H1 (cell line): ENCODE measurements at regions not wholly inside any gene's neighbourhood (a gene's known extent, or its start where the extent isn't known, plus 50 kb on each side); places are given as distances from the start of the nearest gene placed in this dataset.
"Not testable (repeated sequence)": the region's sequence is repeated elsewhere in the genome, so short reads cannot be mapped to it uniquely, and the experiment has no call there.

Source experiments
- CTCF ChIA-PET: fragments of 300-600 bp; sonication (Branson Sonifier 250); formaldehyde crosslinking; loops from one replicate; lab custom pipeline; 2021; ENCODE audit not compliant: partially characterized antibody; lab: Charles Lee
- POLR2A ChIA-PET: fragments of 300-600 bp; sonication (Branson Sonifier 250); formaldehyde crosslinking; loops from one replicate; lab custom pipeline; 2021; ENCODE audit warnings: inconsistent platforms; ENCODE audit not compliant: partially characterized antibody; lab: Charles Lee
- DNase-seq, 2 experiments: peaks; one replicate each; pipeline versions ENCODE4 v3.0.0 to v3.0.0-alpha.2; 2010 to 2022; ENCODE audit warnings: low spot score in 2 of 2, low read depth in 1 of 2, mixed read lengths in 1 of 2
- FAIRE-seq: peaks from 2 replicates; lab custom pipeline; 2011; peaks lifted over from hg19 to GRCh38; lab: Jason Lieb, UNC
- H2AFZ ChIP-seq: 2 replicates; pipeline ENCODE4 v1.8.1; 2012; ENCODE audit warnings: low read length, inconsistent platforms
- H2AK5ac ChIP-seq: 2 replicates; pipeline ENCODE4 v1.6.1; 2013; ENCODE audit warnings: low read depth, low read length
- H2BK120ac ChIP-seq: replicated peaks from 2 replicates; pipeline ENCODE3; 2013; ENCODE audit warnings: low read depth, low read length, inconsistent platforms
- H2BK12ac ChIP-seq: 2 replicates; pipeline ENCODE4 v1.6.1; 2013; ENCODE audit warnings: low read depth, low read length
- H2BK15ac ChIP-seq: 2 replicates; pipeline ENCODE4 v1.6.1; 2013; ENCODE audit warnings: low read length
- H2BK20ac ChIP-seq: 2 replicates; pipeline ENCODE4 v1.6.1; 2013; ENCODE audit warnings: low read length
- H2BK5ac ChIP-seq: 2 replicates; pipeline ENCODE4 v1.6.1; 2013; ENCODE audit warnings: low read depth, low read length
- H3K14ac ChIP-seq: 2 replicates; pipeline ENCODE4 v1.6.1; 2013; ENCODE audit warnings: inconsistent platforms; ENCODE audit not compliant: insufficient read length
- H3K18ac ChIP-seq: 2 replicates; pipeline ENCODE4 v1.6.1; 2013; ENCODE audit warnings: low read length; ENCODE audit errors: extremely low read depth
- H3K23ac ChIP-seq: 2 replicates; pipeline ENCODE4 v1.6.1; 2013; ENCODE audit warnings: inconsistent platforms; ENCODE audit not compliant: insufficient read length
- H3K23me2 ChIP-seq: 2 replicates; pipeline ENCODE4 v1.6.1; 2013; ENCODE audit warnings: low read depth, low read length
- H3K27ac ChIP-seq: 2 replicates; pipeline ENCODE4 v1.6.1; 2011; ENCODE audit warnings: low read depth, low read length, inconsistent platforms
- H3K27me3 ChIP-seq, 4 experiments: replicated peaks in 1 of 4; 1 replicate in 1 of 4; 2 replicates in 3 of 4; pipeline versions ENCODE4 v1.6.1 to v1.8.1; 2011 to 2013; ENCODE audit warnings: low read length in 3 of 4, mild to moderate bottlenecking in 3 of 4, inconsistent platforms in 2 of 4, mixed read lengths in 2 of 4, moderate library complexity in 1 of 4; ENCODE audit not compliant: control insufficient read depth in 3 of 4, insufficient read depth in 3 of 4; ENCODE audit errors: extremely low read depth in 1 of 4
- H3K36me3 ChIP-seq, 4 experiments: 2 replicates each; pipeline versions ENCODE4 v1.6.1 to v1.8.1; 2011 to 2013; ENCODE audit warnings: mild to moderate bottlenecking in 4 of 4, low read length in 3 of 4, moderate library complexity in 2 of 4, control low read depth in 1 of 4, inconsistent platforms in 1 of 4; ENCODE audit not compliant: insufficient read depth in 4 of 4, control insufficient read depth in 2 of 4
- H3K4ac ChIP-seq: replicated peaks from 2 replicates; pipeline ENCODE3; 2013; ENCODE audit warnings: low read length, low read depth, mixed read lengths, inconsistent platforms; ENCODE audit not compliant: insufficient read length
- H3K4me1 ChIP-seq, 4 experiments: replicated peaks in 1 of 4; 1 replicate in 1 of 4; 2 replicates in 3 of 4; pipeline versions ENCODE4 v1.6.1 to v1.8.1; 2011 to 2013; ENCODE audit warnings: low read length in 3 of 4, inconsistent platforms in 2 of 4, mixed read lengths in 1 of 4; ENCODE audit not compliant: insufficient read depth in 4 of 4, control insufficient read depth in 3 of 4
- H3K4me2 ChIP-seq, 2 experiments: 2 replicates each; pipeline versions ENCODE4 v1.6.1 to v1.8.1; 2011 to 2013; ENCODE audit warnings: low read depth in 2 of 2, low read length in 2 of 2, control low read depth in 1 of 2, inconsistent platforms in 1 of 2, mild to moderate bottlenecking in 1 of 2; ENCODE audit not compliant: insufficient read depth in 1 of 2
- H3K4me3 ChIP-seq, 4 experiments: fragments of 200-600, 300-600 bp in 1 of 4; sonication (generic), shearing (Covaris generic), sonication (Bioruptor Twin) in 1 of 4; 2 replicates each; pipeline versions ENCODE4 v1.5.1 to v1.8.1; 2011 to 2016; ENCODE audit warnings: low read length in 4 of 4, low read depth in 3 of 4, control low read depth in 2 of 4, inconsistent platforms in 2 of 4, mild to moderate bottlenecking in 2 of 4, mixed read lengths in 1 of 4, moderate library complexity in 1 of 4; ENCODE audit not compliant: insufficient read depth in 2 of 4; ENCODE audit errors: extremely low read depth in 1 of 4
- H3K56ac ChIP-seq: replicated peaks from 2 replicates; pipeline ENCODE3; 2013; ENCODE audit warnings: low read depth, mild to moderate bottlenecking, mixed read lengths, low read length, inconsistent platforms; ENCODE audit not compliant: insufficient read length
- H3K79me1 ChIP-seq: 2 replicates; pipeline ENCODE4 v1.6.1; 2013; ENCODE audit warnings: low read depth, low read length, control low read depth
- H3K79me2 ChIP-seq, 2 experiments: 2 replicates each; pipeline versions ENCODE4 v1.6.1 to v1.8.1; 2012 to 2013; ENCODE audit warnings: low read length in 2 of 2, mild to moderate bottlenecking in 2 of 2, inconsistent platforms in 1 of 2; ENCODE audit not compliant: insufficient read depth in 2 of 2, control insufficient read depth in 1 of 2
- H3K9ac ChIP-seq, 4 experiments: replicated peaks in 1 of 4; 1 replicate in 1 of 4; 2 replicates in 3 of 4; pipeline versions ENCODE4 v1.6.1 to v1.8.1; 2011 to 2013; ENCODE audit warnings: low read depth in 3 of 4, low read length in 3 of 4, control low read depth in 2 of 4, mild to moderate bottlenecking in 2 of 4, moderate library complexity in 2 of 4, inconsistent platforms in 1 of 4; ENCODE audit errors: extremely low read depth in 1 of 4
- H3K9me3 ChIP-seq, 2 experiments: 2 replicates each; pipeline versions ENCODE4 v1.6.1 to v1.8.1; 2012 to 2013; ENCODE audit warnings: mild to moderate bottlenecking in 2 of 2, moderate library complexity in 2 of 2, control low read depth in 1 of 2, inconsistent platforms in 1 of 2, low read depth in 1 of 2, low read length in 1 of 2, mixed read lengths in 1 of 2; ENCODE audit not compliant: insufficient read depth in 2 of 2
- H4K20me1 ChIP-seq, 2 experiments: replicated peaks in 1 of 2; 2 replicates each; pipeline versions ENCODE3 to v1.8.1; 2011 to 2013; ENCODE audit warnings: inconsistent platforms in 2 of 2, low read length in 2 of 2, mild to moderate bottlenecking in 1 of 2; ENCODE audit not compliant: insufficient read depth in 2 of 2, control insufficient read depth in 1 of 2
- H4K5ac ChIP-seq: 2 replicates; pipeline ENCODE4 v1.6.1; 2013; ENCODE audit warnings: low read length, low read depth, mixed read lengths, inconsistent platforms; ENCODE audit not compliant: insufficient read length
- H4K8ac ChIP-seq: 2 replicates; pipeline ENCODE4 v1.8.0; 2013; ENCODE audit warnings: mild to moderate bottlenecking, moderate library complexity, low read length, inconsistent platforms; ENCODE audit not compliant: insufficient read depth; ENCODE audit errors: extremely low read depth
- H4K91ac ChIP-seq: replicated peaks from 2 replicates; pipeline ENCODE3; 2013; ENCODE audit warnings: low read length, mixed read lengths, inconsistent platforms; ENCODE audit not compliant: insufficient read length
- WGBS, 2 experiments: shearing (Covaris generic) in 1 of 2; methylation state at CpG; one replicate each; pipeline versions ENCODE4 v1.1.6 to v1.1.7; 2013 to 2015; ENCODE audit warnings: low lambda C conversion rate in 2 of 2, mixed read lengths in 2 of 2, inconsistent platforms in 1 of 2, low coverage in 1 of 2, missing lambda C conversion rate in 1 of 2; ENCODE audit not compliant: insufficient replicate concordance in 2 of 2, insufficient coverage in 1 of 2, insufficient read length in 1 of 2; ENCODE audit errors: extremely low coverage in 1 of 2, missing lambda C conversion rate in 1 of 2; 5-methylcytosine and 5-hydroxymethylcytosine counted together

DNA sequence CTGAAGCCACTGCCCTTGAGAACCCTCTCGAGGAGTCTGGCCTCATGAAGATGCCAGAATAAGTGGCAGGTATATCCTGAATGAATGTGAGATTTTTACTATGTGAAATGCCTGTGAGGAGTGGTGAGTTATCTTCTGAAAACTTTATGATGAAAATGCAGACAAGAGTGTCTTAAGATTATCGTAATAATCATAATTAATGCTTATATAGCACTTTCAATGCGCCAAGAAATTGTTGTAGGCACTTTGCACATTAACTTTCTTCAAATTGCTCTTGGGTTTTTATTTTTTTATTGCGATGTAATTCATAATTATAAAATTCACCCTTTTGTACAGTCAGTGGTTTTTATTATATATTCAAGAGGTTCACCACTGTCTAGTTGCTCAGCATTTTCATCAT is 879.1 kb upstream of the DEFB115 start:
- H3K36me3 ChIP-seq, POLR2A ChIA-PET: not testable (repeated sequence)

DNA sequence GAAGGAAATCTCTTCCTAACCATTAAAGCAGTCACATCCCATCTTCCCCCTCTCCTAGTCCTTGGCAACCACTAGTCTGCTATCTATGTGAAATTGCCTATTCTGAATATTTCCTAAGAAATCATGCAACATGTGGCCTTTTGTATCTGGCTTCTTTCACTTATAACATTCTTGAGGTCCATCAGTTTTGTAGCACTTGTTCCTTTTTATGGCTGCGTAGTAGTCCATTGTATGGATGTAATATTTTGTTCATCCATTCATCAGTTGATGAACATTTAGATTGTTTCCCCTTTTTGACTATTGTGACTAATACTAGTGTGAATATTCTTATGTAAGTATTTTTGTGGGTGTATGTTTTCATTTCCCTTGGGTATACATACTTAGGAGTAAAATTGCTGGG is 878.7 kb upstream of the DEFB115 start:
- not testable (repeated sequence) for FAIRE-seq

More for the DNA sequence above, 879.1 kb upstream of the DEFB115 start:
- H2BK12ac ChIP-seq, H2BK5ac ChIP-seq, H4K8ac ChIP-seq, H3K9ac ChIP-seq, H3K4me2 ChIP-seq, H3K27me3 ChIP-seq, H3K27ac ChIP-seq, H2AFZ ChIP-seq, H4K5ac ChIP-seq, H3K23ac ChIP-seq, CTCF ChIA-PET, H3K4me1 ChIP-seq, H2BK20ac ChIP-seq, H3K23me2 ChIP-seq, H3K56ac ChIP-seq, H2AK5ac ChIP-seq, FAIRE-seq, H3K4ac ChIP-seq, H4K20me1 ChIP-seq, H3K14ac ChIP-seq, H2BK15ac ChIP-seq, H3K79me2 ChIP-seq, DNase-seq, H3K18ac ChIP-seq, H4K91ac ChIP-seq, H2BK120ac ChIP-seq, H3K79me1 ChIP-seq, H3K4me3 ChIP-seq: not testable (repeated sequence)
- 81% methylated on average over 4 of the region's 4 CpGs; no CpG with 5 or more reads in 1 of the 2 experiments for WGBS, 2 experiments
- peaks cover 5 to 27% of the 10 kb centered on the region in 2 experiments; a peak in 3 of 4 replicates for H3K9me3 ChIP-seq

More for the DNA sequence above, 878.7 kb upstream of the DEFB115 start:
- H4K20me1 ChIP-seq, H3K36me3 ChIP-seq, H2BK20ac ChIP-seq, H2BK15ac ChIP-seq, H2AFZ ChIP-seq, H3K4me1 ChIP-seq, H3K79me2 ChIP-seq, H2BK120ac ChIP-seq, H4K8ac ChIP-seq, H3K79me1 ChIP-seq, H3K9ac ChIP-seq, H3K4me3 ChIP-seq, H3K14ac ChIP-seq, H3K27ac ChIP-seq, H3K18ac ChIP-seq, H3K23me2 ChIP-seq, H4K5ac ChIP-seq, H2BK12ac ChIP-seq, H2BK5ac ChIP-seq, H3K27me3 ChIP-seq, H3K4ac ChIP-seq, DNase-seq, H4K91ac ChIP-seq, H3K23ac ChIP-seq, H2AK5ac ChIP-seq, CTCF ChIA-PET, POLR2A ChIA-PET, H3K56ac ChIP-seq, H3K4me2 ChIP-seq: not testable (repeated sequence)
- H3K9me3 ChIP-seq, result peaks cover 7 to 25% of the 10 kb centered on the region in 2 experiments; a peak in 3 of 4 replicates
- WGBS, 2 experiments, result 80% methylated on average over 1 of the region's 1 CpG; no CpG with 5 or more reads in 1 of the 2 experiments
